Osteocyte (in vitro differentiated cells): ENCODE measurements at regions not wholly inside any gene's neighbourhood (a gene's known extent, or its start where the extent isn't known, plus 50 kb on each side); places are given as distances from the start of the nearest gene placed in this dataset.
A peak's percentile ranks its signal among the peaks of the same experiment; 100 is the strongest.

ENCODE experiments used
- DNase-seq: peaks from one replicate; pipeline ENCODE4 v3.0.0; 2021; ENCODE audit warnings: mixed read lengths; ENCODE audit not compliant: unreplicated experiment; ENCODE audit errors: extremely low spot score
- H3K27ac Mint-ChIP-seq: one replicate; pipeline ENCODE4 v1.8.0; 2021; ENCODE audit warnings: mild to moderate bottlenecking, mixed read lengths; ENCODE audit not compliant: unreplicated experiment
- H3K27me3 Mint-ChIP-seq: one replicate; pipeline ENCODE4 v1.8.0; 2021; ENCODE audit warnings: mixed read lengths; ENCODE audit not compliant: unreplicated experiment
- H3K36me3 Mint-ChIP-seq: one replicate; pipeline ENCODE4 v1.8.0; 2021; ENCODE audit warnings: mixed read lengths; ENCODE audit not compliant: unreplicated experiment
- H3K4me1 Mint-ChIP-seq: one replicate; pipeline ENCODE4 v1.8.0; 2021; ENCODE audit warnings: mixed read lengths; ENCODE audit not compliant: unreplicated experiment
- H3K4me3 Mint-ChIP-seq: one replicate; pipeline ENCODE4 v1.8.0; 2021; ENCODE audit warnings: mild to moderate bottlenecking, moderate library complexity, mixed read lengths; ENCODE audit not compliant: unreplicated experiment
- H3K9me3 Mint-ChIP-seq: one replicate; pipeline ENCODE4 v1.8.0; 2021; ENCODE audit warnings: mixed read lengths; ENCODE audit not compliant: unreplicated experiment
- CTCF ChIP-seq: fragments of 200-600 bp; sonication (generic); IDR thresholded peaks from 2 replicates; pipeline ENCODE4 v1.5.0; 2021; ENCODE audit warnings: antibody characterized with exemption, mild to moderate bottlenecking, moderate library complexity

- TF ChIP-seq CTCF, result no peak
- H3K4me1 Mint-ChIP-seq, result no peaks in the 10 kb centered on the region
- H3K9me3 Mint-ChIP-seq, result peaks cover 5% of the 10 kb centered on the region
- no peak overlapping the region for H3K4me3 Mint-ChIP-seq
- H3K27ac Mint-ChIP-seq, result no peak overlapping the region
- H3K36me3 Mint-ChIP-seq, result no peaks in the 10 kb centered on the region
- peaks cover 20% of the 10 kb centered on the region for H3K27me3 Mint-ChIP-seq
- DNase-seq, result no peak
Observed at GRCh38 chr18:42292654-42293053, 337.6 kb downstream of the PIK3C3 start.

GRCh38 chr18:42296192-42296591, 341.2 kb downstream of the PIK3C3 start:
- Mint-ChIP-seq H3K36me3 (no peaks in the 10 kb centered on the region), H3K4me3 (no peak overlapping the region), H3K27me3 (peaks cover 15% of the 10 kb centered on the region), H3K4me1 (peaks cover 2% of the 10 kb centered on the region), H3K27ac (no peak overlapping the region), H3K9me3 (peaks cover 5% of the 10 kb centered on the region)
- TF ChIP-seq CTCF, result no peak
- DNase-seq, result no peak

GRCh38 chr18:42296723-42297122, 341.7 kb downstream of the PIK3C3 start:
- peaks cover 15% of the 10 kb centered on the region for H3K27me3 Mint-ChIP-seq
- DNase-seq, result no peak
- peaks cover 2% of the 10 kb centered on the region for H3K4me1 Mint-ChIP-seq
- H3K4me3 Mint-ChIP-seq, result no peak overlapping the region
- no peak for TF ChIP-seq CTCF
- no peaks in the 10 kb centered on the region for H3K36me3 Mint-ChIP-seq
- H3K27ac Mint-ChIP-seq, result no peak overlapping the region
- H3K9me3 Mint-ChIP-seq, result peaks cover 5% of the 10 kb centered on the region

GRCh38 chr18:42298759-42299675, 344.0 kb downstream of the PIK3C3 start:
- no peak overlapping the region for H3K4me3 Mint-ChIP-seq
- H3K4me1 Mint-ChIP-seq, result peaks cover 2% of the 10 kb centered on the region
- H3K27ac Mint-ChIP-seq, result no peak overlapping the region
- peaks cover 12% of the 10 kb centered on the region for H3K27me3 Mint-ChIP-seq
- no peaks in the 10 kb centered on the region for H3K9me3 Mint-ChIP-seq
- peak; percentile 86 for DNase-seq
- no peaks in the 10 kb centered on the region for H3K36me3 Mint-ChIP-seq
- peak; percentile 91 for TF ChIP-seq CTCF

GRCh38 chr18:42305869-42306593, 351.0 kb downstream of the PIK3C3 start:
- Mint-ChIP-seq H3K9me3 (no peaks in the 10 kb centered on the region), H3K4me1 (peaks cover 8% of the 10 kb centered on the region), H3K4me3 (no peak overlapping the region), H3K36me3 (no peaks in the 10 kb centered on the region), H3K27ac (no peak overlapping the region), H3K27me3 (peaks cover 3% of the 10 kb centered on the region)
- no peak for DNase-seq
- no peak for TF ChIP-seq CTCF
